K562 (cell line): ENCODE measurements at regions not wholly inside any gene's neighbourhood (a gene's known extent, or its start where the extent isn't known, plus 50 kb on each side); places are given as distances from the start of the nearest gene placed in this dataset.
A peak's percentile ranks its signal among the peaks of the same experiment; 100 is the strongest.

Source experiments
- ARID1B ChIP-seq: fragments of 450-650 bp; IDR thresholded peaks from 2 replicates; pipeline ENCODE4 v1.6.1; 2016; ENCODE audit warnings: antibody characterized with exemption, mild to moderate bottlenecking, inconsistent platforms
- ATF7 ChIP-seq: fragments of 450-650 bp; IDR thresholded peaks from 2 replicates; pipeline ENCODE4 v1.7.1; 2014; ENCODE audit warnings: mild to moderate bottlenecking, moderate library complexity
- CBFA2T3 ChIP-seq: fragments of 450-650 bp; IDR thresholded peaks from 2 replicates; pipeline ENCODE4 v1.6.1; 2017
- CHD2 ChIP-seq: IDR thresholded peaks from 2 replicates; pipeline ENCODE4 v1.6.1; 2011; ENCODE audit warnings: low read depth, low read length
- DPF2 ChIP-seq: fragments of 450-650 bp; IDR thresholded peaks from 2 replicates; pipeline ENCODE4 v1.6.1; 2016
- ESRRB ChIP-seq: fragments of 250-450 bp; sonication (Bioruptor Pico); IDR thresholded peaks from 2 replicates; pipeline ENCODE4 v1.5.0; 2020; ENCODE audit warnings: mild to moderate bottlenecking, moderate library complexity, borderline replicate concordance
- HBP1 ChIP-seq: fragments of 450-650 bp; formaldehyde crosslinking; IDR thresholded peaks from 2 replicates; pipeline ENCODE4 v1.4.0; 2022; ENCODE audit warnings: missing genetic modification characterization
- HNRNPLL ChIP-seq: fragments of 200-400 bp; formaldehyde crosslinking; IDR thresholded peaks from 2 replicates; pipeline ENCODE4 v1.6.1; 2017; ENCODE audit warnings: low read length, low read depth, mild to moderate bottlenecking; ENCODE audit not compliant: poor library complexity, severe bottlenecking
- KDM1A ChIP-seq, 2 experiments: fragments of 450-650 bp; IDR thresholded peaks; 2 replicates each; pipeline ENCODE4 v1.6.1; 2016; ENCODE audit warnings: mild to moderate bottlenecking in 2 of 2
- MTA1 ChIP-seq: fragments of 450-650 bp; IDR thresholded peaks from 2 replicates; pipeline ENCODE4 v1.6.1; 2017; ENCODE audit warnings: borderline replicate concordance
- MYNN ChIP-seq, 2 experiments: sonication (generic); formaldehyde crosslinking in 1 of 2; IDR thresholded peaks; 2 replicates each; pipeline versions ENCODE4 v1.5.0 to v1.6.1; 2016 to 2020; ENCODE audit warnings: antibody characterized with exemption in 1 of 2, missing genetic modification reagents in 1 of 2
- NCOR1 ChIP-seq: fragments of 450-650 bp; IDR thresholded peaks from 2 replicates; pipeline ENCODE4 v1.6.1; 2016; ENCODE audit warnings: mild to moderate bottlenecking, moderate library complexity
- NFIC ChIP-seq: fragments of 450-650 bp; IDR thresholded peaks from 2 replicates; pipeline ENCODE4 v1.6.1; 2017; ENCODE audit warnings: mild to moderate bottlenecking, inconsistent platforms
- NR2C2 ChIP-seq, 2 experiments: fragments of 200-800 bp in 1 of 2; sonication (Bioruptor generic) in 1 of 2; sonication (generic) in 1 of 2; formaldehyde crosslinking in 1 of 2; IDR thresholded peaks; 2 replicates each; pipeline versions ENCODE4 v1.6.1 to v1.8.0; 2016 to 2022; ENCODE audit warnings: mild to moderate bottlenecking in 1 of 2, missing compliant biosample characterization in 1 of 2, missing genetic modification characterization in 1 of 2, missing genetic modification reagents in 1 of 2
- RCOR1 ChIP-seq, 2 experiments: IDR thresholded peaks; 2 replicates each; pipeline ENCODE4 v1.6.1; 2012; ENCODE audit warnings: low read depth in 2 of 2, low read length in 2 of 2, borderline replicate concordance in 1 of 2, improper control_type of control experiment in 1 of 2
- TCF3 ChIP-seq: sonication (generic); formaldehyde crosslinking; IDR thresholded peaks from 2 replicates; pipeline ENCODE4 v1.4.0; 2020; ENCODE audit warnings: mild to moderate bottlenecking, missing genetic modification reagents
- YY1 ChIP-seq, 3 experiments: IDR thresholded peaks; 2 replicates each; pipeline ENCODE4 v1.6.1; 2011; ENCODE audit warnings: low read length in 2 of 3, mild to moderate bottlenecking in 2 of 3, moderate library complexity in 2 of 3, borderline replicate concordance in 1 of 3, control low read depth in 1 of 3, low read depth in 1 of 3; ENCODE audit not compliant: insufficient read depth in 3 of 3, insufficient replicate concordance in 2 of 3, control insufficient read depth in 1 of 3, insufficient read length in 1 of 3; ENCODE audit errors: extremely low read depth in 1 of 3
- ZC3H8 ChIP-seq: fragments of 450-650 bp; IDR thresholded peaks from 2 replicates; pipeline ENCODE4 v1.6.1; 2017
- ZNF175 ChIP-seq: fragments of 200-800 bp; sonication (Bioruptor generic); IDR thresholded peaks from 2 replicates; pipeline ENCODE4 v1.6.1; 2016; ENCODE audit warnings: low read depth, mild to moderate bottlenecking, missing genetic modification characterization, missing compliant biosample characterization
- TF ChIP-seq, protein P1 (sequence below): sonication (generic); formaldehyde crosslinking; IDR thresholded peaks from 2 replicates; pipeline ENCODE4 v1.8.0; 2022; ENCODE audit warnings: missing genetic modification reagents, mild to moderate bottlenecking, moderate library complexity, borderline replicate concordance
- TF ChIP-seq, protein P2 (sequence below): IDR thresholded peaks from 2 replicates; pipeline ENCODE4 v1.6.1; 2016; ENCODE audit warnings: missing genetic modification characterization, missing compliant biosample characterization
- TF ChIP-seq, protein P3 (sequence below), 2 experiments: fragments of 450-650 bp; IDR thresholded peaks; 2 replicates each; pipeline ENCODE4 v1.6.1; 2016

- TF ChIP-seq KDM1A (IDR thresholded peaks at IDR 0.05) (0 out of 4 replicates have a peak, but pooled peaks have one; percentile 10 to 32), MYNN (IDR thresholded peaks at IDR 0.05) (0 out of 2 replicates have a peak, but pooled peaks have one; percentile 15), MYNN (CRISPR knock-in tag; IDR thresholded peaks at IDR 0.05) (no peak), CBFA2T3 (peak; percentile 84), ZC3H8 (0 out of 2 replicates have a peak, but pooled peaks have one; percentile 14), ZNF175 (no peak), HNRNPLL (no peak), TCF3 (peak; percentile 84), ESRRB (CRISPR knock-in tag) (no peak), RCOR1 (IDR thresholded peaks at IDR 0.05; ENCODE audit: borderline replicate concordance in 1 of 2, low read depth in 2 of 2, low read length in 2 of 2) (peak in 1 of 2 experiments; percentile 50; a peak in 1 of 4 replicates), ARID1B (peak; percentile 69), HBP1 (CRISPR knock-in tag) (peak; percentile 44; the same call in 1 of the 2 replicates), NR2C2 (CRISPR knock-in tag; IDR thresholded peaks at IDR 0.05) (0 out of 2 replicates have a peak, but pooled peaks have one; percentile 9), NR2C2 (tag; IDR thresholded peaks at IDR 0.05) (no peak), ATF7 (peak; percentile 16; the same call in 1 of the 2 replicates), NCOR1 (peak; percentile 48), YY1 (IDR thresholded peaks at IDR 0.05; ENCODE audit: borderline replicate concordance in 1 of 3, control insufficient read depth in 1 of 3, extremely low read depth in 1 of 3, insufficient read depth in 3 of 3, insufficient read length in 1 of 3, insufficient replicate concordance in 2 of 3, low read depth in 1 of 3, low read length in 2 of 3) (peak in 1 of 3 experiments; percentile 53), NFIC (peak; percentile 21; the same call in 1 of the 2 replicates), DPF2 (peak; percentile 67), MTA1 (0 out of 2 replicates have a peak, but pooled peaks have one; percentile 33), CHD2 (no peak)
- TF ChIP-seq, protein P1, sequence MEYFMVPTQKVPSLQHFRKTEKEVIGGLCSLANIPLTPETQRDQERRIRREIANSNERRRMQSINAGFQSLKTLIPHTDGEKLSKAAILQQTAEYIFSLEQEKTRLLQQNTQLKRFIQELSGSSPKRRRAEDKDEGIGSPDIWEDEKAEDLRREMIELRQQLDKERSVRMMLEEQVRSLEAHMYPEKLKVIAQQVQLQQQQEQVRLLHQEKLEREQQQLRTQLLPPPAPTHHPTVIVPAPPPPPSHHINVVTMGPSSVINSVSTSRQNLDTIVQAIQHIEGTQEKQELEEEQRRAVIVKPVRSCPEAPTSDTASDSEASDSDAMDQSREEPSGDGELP (CRISPR knock-in tag) = peak; percentile 68
- TF ChIP-seq, protein P2, sequence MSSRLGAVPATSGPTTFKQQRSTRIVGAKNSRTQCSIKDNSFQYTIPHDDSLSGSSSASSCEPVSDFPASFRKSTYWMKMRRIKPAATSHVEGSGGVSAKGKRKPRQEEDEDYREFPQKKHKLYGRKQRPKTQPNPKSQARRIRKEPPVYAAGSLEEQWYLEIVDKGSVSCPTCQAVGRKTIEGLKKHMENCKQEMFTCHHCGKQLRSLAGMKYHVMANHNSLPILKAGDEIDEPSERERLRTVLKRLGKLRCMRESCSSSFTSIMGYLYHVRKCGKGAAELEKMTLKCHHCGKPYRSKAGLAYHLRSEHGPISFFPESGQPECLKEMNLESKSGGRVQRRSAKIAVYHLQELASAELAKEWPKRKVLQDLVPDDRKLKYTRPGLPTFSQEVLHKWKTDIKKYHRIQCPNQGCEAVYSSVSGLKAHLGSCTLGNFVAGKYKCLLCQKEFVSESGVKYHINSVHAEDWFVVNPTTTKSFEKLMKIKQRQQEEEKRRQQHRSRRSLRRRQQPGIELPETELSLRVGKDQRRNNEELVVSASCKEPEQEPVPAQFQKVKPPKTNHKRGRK = peak; percentile 95
- TF ChIP-seq, protein P3, sequence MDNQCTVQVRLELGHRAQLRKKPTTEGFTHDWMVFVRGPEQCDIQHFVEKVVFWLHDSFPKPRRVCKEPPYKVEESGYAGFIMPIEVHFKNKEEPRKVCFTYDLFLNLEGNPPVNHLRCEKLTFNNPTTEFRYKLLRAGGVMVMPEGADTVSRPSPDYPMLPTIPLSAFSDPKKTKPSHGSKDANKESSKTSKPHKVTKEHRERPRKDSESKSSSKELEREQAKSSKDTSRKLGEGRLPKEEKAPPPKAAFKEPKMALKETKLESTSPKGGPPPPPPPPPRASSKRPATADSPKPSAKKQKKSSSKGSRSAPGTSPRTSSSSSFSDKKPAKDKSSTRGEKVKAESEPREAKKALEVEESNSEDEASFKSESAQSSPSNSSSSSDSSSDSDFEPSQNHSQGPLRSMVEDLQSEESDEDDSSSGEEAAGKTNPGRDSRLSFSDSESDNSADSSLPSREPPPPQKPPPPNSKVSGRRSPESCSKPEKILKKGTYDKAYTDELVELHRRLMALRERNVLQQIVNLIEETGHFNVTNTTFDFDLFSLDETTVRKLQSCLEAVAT (IDR thresholded peaks at IDR 0.05) = 0 out of 4 replicates have a peak, but pooled peaks of 1 of the 2 experiments have one; percentile 10
Measured at GRCh38 chr12:76180401-76181277, 96.2 kb upstream of the NAP1L1 start (continued).
